RWPE2 (cell line): ENCODE measurements at regions not wholly inside any gene's neighbourhood (a gene's known extent, or its start where the extent isn't known, plus 50 kb on each side); places are given as distances from the start of the nearest gene placed in this dataset.

Experiments
- ATAC-seq: fragments of 200-7000 bp; cut with Tn5 transposase; 3 replicates; pipeline ENCODE4 v1.9.1; 2021; ENCODE audit warnings: low read depth
- DNase-seq: peaks from one replicate; pipeline ENCODE4 v3.0.0-alpha.2; 2020; ENCODE audit warnings: low spot score
- H3K27ac ChIP-seq: fragments of 450-650 bp; 2 replicates; pipeline ENCODE4 v1.5.1; 2017; ENCODE audit warnings: mild to moderate bottlenecking; ENCODE audit not compliant: poor library complexity, severe bottlenecking
- H3K27me3 ChIP-seq: fragments of 250-450 bp; sonication (Bioruptor Pico); 2 replicates; pipeline ENCODE4 v1.5.1; 2021; ENCODE audit warnings: mild to moderate bottlenecking, moderate library complexity; ENCODE audit not compliant: insufficient read depth, poor library complexity, severe bottlenecking
- H3K36me3 ChIP-seq: fragments of 250-450 bp; sonication (Bioruptor Pico); 2 replicates; pipeline ENCODE4 v1.5.1; 2020; ENCODE audit warnings: low read depth, mild to moderate bottlenecking, moderate library complexity
- H3K4me1 ChIP-seq: fragments of 250-450 bp; sonication (Bioruptor Pico); 2 replicates; pipeline ENCODE4 v1.5.1; 2021; ENCODE audit warnings: mild to moderate bottlenecking, moderate library complexity; ENCODE audit not compliant: insufficient read depth, poor library complexity, severe bottlenecking
- H3K4me3 ChIP-seq: fragments of 250-450 bp; sonication (Bioruptor Pico); 2 replicates; pipeline ENCODE4 v1.5.1; 2021; ENCODE audit warnings: mild to moderate bottlenecking, moderate library complexity; ENCODE audit not compliant: severe bottlenecking
- H3K9me3 ChIP-seq: fragments of 250-450 bp; sonication (Bioruptor Pico); 2 replicates; pipeline ENCODE4 v1.5.1; 2021; ENCODE audit warnings: mild to moderate bottlenecking, moderate library complexity; ENCODE audit not compliant: severe bottlenecking
- CTCF ChIP-seq: fragments of 450-650 bp; IDR thresholded peaks from one replicate; pipeline ENCODE4 v1.5.1; 2017; ENCODE audit warnings: mild to moderate bottlenecking, moderate library complexity; ENCODE audit not compliant: poor library complexity, severe bottlenecking

GRCh38 chr16:55043499-55043898 lies 112.8 kb downstream of the IRX5 start:
- TF ChIP-seq CTCF, result no peak
- Histone ChIP-seq H3K27me3 (no peaks in the 10 kb centered on the region), H3K4me3 (no peak overlapping the region), H3K4me1 (peaks cover 11% of the 10 kb centered on the region), H3K36me3 (no peaks in the 10 kb centered on the region), H3K9me3 (no peaks in the 10 kb centered on the region), H3K27ac (no peak overlapping the region)
- DNase-seq (no peak), ATAC-seq (no peak)

- TF ChIP-seq CTCF, result no peak
- no peak for DNase-seq
- Histone ChIP-seq H3K27ac (no peak overlapping the region), H3K9me3 (no peaks in the 10 kb centered on the region), H3K36me3 (no peaks in the 10 kb centered on the region), H3K4me3 (no peak overlapping the region), H3K4me1 (peaks cover 6% of the 10 kb centered on the region), H3K27me3 (no peaks in the 10 kb centered on the region)
- no peak for ATAC-seq
Observed at GRCh38 chr16:55044201-55044975, 113.7 kb downstream of the IRX5 start.

- no peaks in the 10 kb centered on the region for H3K4me1 ChIP-seq
- no peak overlapping the region for H3K27ac ChIP-seq
- H3K27me3 ChIP-seq, result no peaks in the 10 kb centered on the region
- ATAC-seq (no peak), DNase-seq (no peak)
- H3K9me3 ChIP-seq, result no peaks in the 10 kb centered on the region
- no peak overlapping the region for H3K4me3 ChIP-seq
- no peak for TF ChIP-seq CTCF
- H3K36me3 ChIP-seq, result no peaks in the 10 kb centered on the region
Observed at GRCh38 chr16:55045329-55045728, 114.7 kb downstream of the IRX5 start.

GRCh38 chr16:55045756-55046460 lies 115.2 kb downstream of the IRX5 start:
- H3K27me3 ChIP-seq, result no peaks in the 10 kb centered on the region
- H3K27ac ChIP-seq, result no peak overlapping the region
- no peak for TF ChIP-seq CTCF
- no peak for ATAC-seq
- no peak for DNase-seq
- no peak overlapping the region for H3K4me3 ChIP-seq
- no peaks in the 10 kb centered on the region for H3K9me3 ChIP-seq
- H3K36me3 ChIP-seq, result no peaks in the 10 kb centered on the region
- no peaks in the 10 kb centered on the region for H3K4me1 ChIP-seq

- H3K4me1 ChIP-seq, result no peaks in the 10 kb centered on the region
- H3K4me3 ChIP-seq, result no peak overlapping the region
- TF ChIP-seq CTCF, result no peak
- no peak overlapping the region for H3K27ac ChIP-seq
- H3K27me3 ChIP-seq, result no peaks in the 10 kb centered on the region
- H3K9me3 ChIP-seq, result no peaks in the 10 kb centered on the region
- no peaks in the 10 kb centered on the region for H3K36me3 ChIP-seq
- DNase-seq (no peak), ATAC-seq (no peak)
Observed at GRCh38 chr16:55046513-55046912, 115.8 kb downstream of the IRX5 start.
